Fibroblast of mammary gland (primary cell): ENCODE measurements at regions not wholly inside any gene's neighbourhood (a gene's known extent, or its start where the extent isn't known, plus 50 kb on each side); places are given as distances from the start of the nearest gene placed in this dataset.

Experiments used
- DNase-seq: peaks from one replicate; pipeline ENCODE4 v3.0.0-alpha.2; 2010; ENCODE audit warnings: low read depth
- H3K4me3 ChIP-seq: 2 replicates; pipeline ENCODE4 v1.5.1; 2011; ENCODE audit warnings: low read depth, mild to moderate bottlenecking, low read length, moderate library complexity; ENCODE audit not compliant: control insufficient read depth
- TF ChIP-seq, protein P1 (sequence below): conservative IDR thresholded peaks from 2 replicates; pipeline ENCODE4 v1.5.1; 2011; ENCODE audit warnings: low read depth, low read length, inconsistent platforms; ENCODE audit not compliant: control insufficient read depth, insufficient read depth

DNA sequence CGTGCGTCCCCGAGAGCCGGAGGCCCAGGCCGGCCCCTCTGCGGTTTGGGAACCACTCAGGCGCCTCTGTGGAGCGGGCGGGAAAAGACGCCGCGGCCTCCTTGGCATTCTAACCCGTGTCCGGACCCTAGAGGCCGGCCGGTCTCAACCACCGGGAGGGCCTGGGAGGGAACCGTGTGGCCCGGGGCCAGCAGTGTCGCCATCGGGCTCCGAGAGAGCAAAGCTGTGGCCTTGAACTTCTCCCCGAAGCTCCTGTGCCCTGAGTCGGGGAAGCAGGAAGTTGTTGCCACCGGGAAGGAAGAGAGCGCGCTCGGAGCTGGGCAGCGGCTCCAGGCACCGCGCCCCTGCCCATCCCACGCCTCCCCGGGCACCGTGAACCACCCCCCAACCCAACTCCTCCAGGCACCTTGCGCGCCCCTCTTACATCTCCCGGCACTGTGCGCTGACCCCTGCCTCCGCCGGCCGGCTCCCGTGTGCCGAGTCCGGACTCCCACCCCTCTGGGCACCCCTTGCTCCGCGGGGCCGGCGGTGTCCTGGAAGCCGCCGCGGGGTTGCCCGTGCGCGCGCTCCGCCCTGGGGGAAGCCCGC is 80.0 kb upstream of the PPARA start:
- peak; percentile 68 for DNase-seq
- peak overlapping the region; percentile 70 for H3K4me3 ChIP-seq
- TF ChIP-seq, protein P1, sequence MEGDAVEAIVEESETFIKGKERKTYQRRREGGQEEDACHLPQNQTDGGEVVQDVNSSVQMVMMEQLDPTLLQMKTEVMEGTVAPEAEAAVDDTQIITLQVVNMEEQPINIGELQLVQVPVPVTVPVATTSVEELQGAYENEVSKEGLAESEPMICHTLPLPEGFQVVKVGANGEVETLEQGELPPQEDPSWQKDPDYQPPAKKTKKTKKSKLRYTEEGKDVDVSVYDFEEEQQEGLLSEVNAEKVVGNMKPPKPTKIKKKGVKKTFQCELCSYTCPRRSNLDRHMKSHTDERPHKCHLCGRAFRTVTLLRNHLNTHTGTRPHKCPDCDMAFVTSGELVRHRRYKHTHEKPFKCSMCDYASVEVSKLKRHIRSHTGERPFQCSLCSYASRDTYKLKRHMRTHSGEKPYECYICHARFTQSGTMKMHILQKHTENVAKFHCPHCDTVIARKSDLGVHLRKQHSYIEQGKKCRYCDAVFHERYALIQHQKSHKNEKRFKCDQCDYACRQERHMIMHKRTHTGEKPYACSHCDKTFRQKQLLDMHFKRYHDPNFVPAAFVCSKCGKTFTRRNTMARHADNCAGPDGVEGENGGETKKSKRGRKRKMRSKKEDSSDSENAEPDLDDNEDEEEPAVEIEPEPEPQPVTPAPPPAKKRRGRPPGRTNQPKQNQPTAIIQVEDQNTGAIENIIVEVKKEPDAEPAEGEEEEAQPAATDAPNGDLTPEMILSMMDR, result no peak

DNA sequence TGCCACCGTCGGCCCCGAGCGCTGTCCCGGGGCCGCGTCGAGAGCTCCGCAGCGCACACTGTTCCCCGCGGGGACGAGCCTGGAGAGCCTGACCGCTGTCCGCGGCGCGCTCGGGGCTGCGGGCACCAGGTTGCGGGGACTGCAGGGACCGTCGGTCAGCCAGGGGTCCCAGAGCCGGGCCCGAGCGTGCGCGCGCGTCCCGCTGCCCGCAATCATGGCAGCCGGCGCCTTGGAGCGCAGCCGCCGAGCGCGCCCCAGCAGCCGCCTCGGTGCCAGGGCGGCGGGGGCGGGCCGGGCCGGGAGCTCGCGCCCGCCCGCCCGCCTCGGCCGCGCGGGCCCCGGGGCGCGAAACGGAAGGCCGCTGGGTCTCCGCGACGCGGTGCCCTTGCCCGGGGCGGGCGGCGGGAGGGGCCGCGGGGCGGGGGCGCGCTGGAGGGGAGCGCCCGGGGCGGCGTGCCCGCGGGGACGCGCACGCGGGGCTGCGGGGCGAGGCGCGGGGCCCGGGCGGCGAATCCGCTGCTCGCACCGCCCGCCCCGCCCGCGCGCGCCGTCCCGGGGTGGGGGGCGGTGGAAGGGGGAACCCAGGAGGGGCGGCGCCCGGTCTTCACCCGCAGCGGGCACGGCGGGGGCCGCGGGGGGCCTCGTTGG is 79.4 kb upstream of the PPARA start:
- H3K4me3 ChIP-seq, result peak overlapping the region; percentile 94
- no peak for DNase-seq
- TF ChIP-seq, protein P1, result no peak

DNA sequence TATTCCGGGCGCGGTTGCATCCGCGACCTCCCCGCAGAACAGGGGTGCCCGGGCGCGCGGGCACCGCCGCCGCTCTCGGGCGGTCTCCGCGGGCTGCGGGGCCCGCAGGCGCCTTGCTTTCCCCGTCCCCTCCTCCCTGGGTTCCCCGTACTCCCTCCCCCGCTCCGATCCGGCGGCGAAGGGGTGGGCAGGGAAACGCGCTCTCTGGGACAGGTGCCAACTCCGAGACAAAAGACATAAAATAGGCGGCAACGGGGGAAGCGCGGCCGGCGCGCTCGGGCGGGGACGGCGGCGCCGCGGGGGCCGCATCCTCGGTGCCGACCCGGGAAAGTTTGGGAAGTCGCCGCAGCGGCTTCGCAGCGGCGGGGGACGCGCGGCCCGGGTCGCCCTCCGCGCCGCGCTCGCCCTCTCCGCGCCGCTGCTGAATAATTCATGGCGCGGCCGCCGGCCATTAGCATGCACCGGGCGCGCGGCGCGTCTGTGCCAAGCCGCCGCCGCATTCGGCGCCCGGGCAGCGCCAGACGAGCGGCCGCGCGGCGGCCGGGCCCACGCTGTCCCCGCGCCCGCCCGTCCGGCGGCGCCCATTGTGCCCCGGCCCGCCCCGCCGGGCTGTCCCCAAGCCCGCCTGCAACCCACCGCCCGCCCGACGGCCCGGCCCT is 78.7 kb upstream of the PPARA start:
- peak; percentile 94 for DNase-seq
- TF ChIP-seq, protein P1, result no peak
- H3K4me3 ChIP-seq, result peak overlapping the region; percentile 94

DNA sequence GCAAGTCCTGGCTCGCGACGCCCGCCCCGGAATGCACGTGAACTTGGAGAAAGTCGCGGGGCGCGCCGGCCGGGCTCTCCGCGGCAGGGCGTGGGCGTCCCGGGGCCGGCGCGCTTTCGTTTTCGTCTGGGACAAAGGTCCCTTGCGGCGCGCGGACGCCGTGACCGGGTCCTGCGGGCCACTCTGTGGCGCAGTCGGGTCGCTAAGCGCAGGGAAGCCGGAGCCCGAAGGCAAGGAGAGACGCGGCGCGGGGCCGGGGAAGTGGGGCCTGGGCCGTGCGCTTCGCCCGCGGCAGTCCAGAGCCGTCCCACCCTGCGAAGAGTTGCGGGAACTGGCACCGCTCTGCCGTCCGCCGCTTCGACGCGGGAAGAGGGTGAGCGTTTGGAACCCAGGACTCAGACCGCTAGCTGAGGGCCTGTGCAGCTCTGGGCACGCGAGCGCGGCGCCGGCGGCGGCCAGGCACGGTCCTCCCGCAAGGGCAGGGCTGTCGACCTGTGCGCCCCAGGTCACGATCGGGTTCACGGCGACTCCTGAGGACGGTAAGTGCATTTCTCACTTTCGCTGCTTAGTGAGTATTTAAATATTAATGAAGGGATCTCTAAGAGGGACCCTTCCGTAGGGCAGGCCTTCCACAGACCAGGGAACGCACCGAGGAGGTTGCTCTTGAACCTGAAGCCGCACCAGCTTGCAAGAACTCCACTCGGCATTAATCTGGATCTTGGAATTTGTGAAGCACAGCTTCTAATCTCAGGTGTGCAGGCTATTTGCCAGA is 78.0 kb upstream of the PPARA start:
- peak; percentile 42 for DNase-seq
- H3K4me3 ChIP-seq, result peak overlapping the region; percentile 94
- TF ChIP-seq, protein P1, result no peak

DNA sequence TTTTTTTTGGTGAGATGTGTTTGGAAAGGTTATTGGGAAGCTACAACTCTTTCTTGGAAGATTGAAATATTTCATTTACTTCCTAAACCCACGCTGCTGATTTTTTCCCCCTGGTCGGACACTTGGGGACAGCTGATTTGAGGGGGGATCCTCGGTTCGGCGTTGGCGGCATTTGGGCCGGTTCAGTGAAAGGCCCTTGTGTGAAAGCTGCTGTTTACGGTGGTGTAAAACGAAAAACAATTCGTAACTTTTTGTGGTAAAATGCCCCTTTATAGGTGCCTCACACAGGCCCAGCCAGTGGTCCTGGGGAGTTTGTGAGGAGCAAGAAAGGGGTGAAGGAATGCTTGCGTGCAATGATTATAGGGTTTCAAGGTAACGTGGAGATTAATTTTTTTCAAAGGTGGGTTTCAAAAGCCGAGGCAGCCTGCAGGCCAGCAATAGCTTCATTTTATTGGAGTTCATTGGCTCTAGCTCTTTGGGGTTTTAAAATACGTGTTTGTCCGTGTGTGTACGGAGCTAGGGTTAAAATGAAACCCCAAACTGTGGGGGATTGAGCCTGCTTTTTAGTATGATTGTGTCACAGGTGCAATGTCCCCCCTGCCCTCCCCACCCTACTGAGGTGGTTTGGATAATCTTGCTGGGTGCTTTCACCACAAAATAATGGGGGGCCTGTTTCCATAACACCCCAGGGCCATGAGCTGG is 77.2 kb upstream of the PPARA start:
- TF ChIP-seq, protein P1, result no peak
- H3K4me3 ChIP-seq, result peak overlapping the region; percentile 94
- DNase-seq, result peak; percentile 4
